22Rv1 (cell line): ENCODE measurements at regions not wholly inside any gene's neighbourhood (a gene's known extent, or its start where the extent isn't known, plus 50 kb on each side); places are given as distances from the start of the nearest gene placed in this dataset.

Experiments
- CTCF ChIP-seq: fragments of 450-650 bp; IDR thresholded peaks from 2 replicates; pipeline ENCODE4 v1.5.1; 2017; ENCODE audit warnings: mild to moderate bottlenecking
- ZFX ChIP-seq: fragments of 450-650 bp; IDR thresholded peaks from 2 replicates; pipeline ENCODE4 v1.6.1; 2017; ENCODE audit warnings: antibody characterized with exemption, borderline replicate concordance

DNA sequence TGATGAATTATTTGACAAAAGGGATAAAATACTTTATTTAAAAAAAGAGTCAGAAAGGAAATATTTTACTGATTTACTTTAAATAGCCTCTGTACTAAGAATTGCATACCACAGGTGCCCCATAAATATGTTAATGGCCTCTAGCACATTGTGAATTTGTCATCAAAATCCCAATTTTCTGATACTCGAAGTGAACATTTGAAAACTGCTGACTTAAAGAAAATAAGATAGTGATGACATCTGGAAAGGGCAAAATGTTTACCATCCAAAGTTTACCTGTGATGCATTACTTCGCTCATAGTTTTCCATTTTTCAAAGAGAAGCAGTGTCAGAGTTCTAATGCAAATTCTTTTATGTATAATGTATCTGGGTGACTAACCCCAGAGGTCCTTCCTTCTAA, 455.4 kb downstream of the KLF5 start:
- TF ChIP-seq CTCF (no peak), ZFX (no peak)
